SK-N-MC (cell line): ENCODE measurements at regions not wholly inside any gene's neighbourhood (a gene's known extent, or its start where the extent isn't known, plus 50 kb on each side); places are given as distances from the start of the nearest gene placed in this dataset.

Experiments used
- EZH2 ChIP-seq: fragments of 200-600 bp; sonication (generic); IDR thresholded peaks from one replicate; pipeline ENCODE4 v1.6.1; 2017; ENCODE audit warnings: antibody characterized with exemption
- POLR2AphosphoS5 ChIP-seq: IDR thresholded peaks from 2 replicates; pipeline ENCODE4 v1.6.1; 2012; ENCODE audit warnings: mild to moderate bottlenecking, low read depth, low read length, borderline replicate concordance

DNA sequence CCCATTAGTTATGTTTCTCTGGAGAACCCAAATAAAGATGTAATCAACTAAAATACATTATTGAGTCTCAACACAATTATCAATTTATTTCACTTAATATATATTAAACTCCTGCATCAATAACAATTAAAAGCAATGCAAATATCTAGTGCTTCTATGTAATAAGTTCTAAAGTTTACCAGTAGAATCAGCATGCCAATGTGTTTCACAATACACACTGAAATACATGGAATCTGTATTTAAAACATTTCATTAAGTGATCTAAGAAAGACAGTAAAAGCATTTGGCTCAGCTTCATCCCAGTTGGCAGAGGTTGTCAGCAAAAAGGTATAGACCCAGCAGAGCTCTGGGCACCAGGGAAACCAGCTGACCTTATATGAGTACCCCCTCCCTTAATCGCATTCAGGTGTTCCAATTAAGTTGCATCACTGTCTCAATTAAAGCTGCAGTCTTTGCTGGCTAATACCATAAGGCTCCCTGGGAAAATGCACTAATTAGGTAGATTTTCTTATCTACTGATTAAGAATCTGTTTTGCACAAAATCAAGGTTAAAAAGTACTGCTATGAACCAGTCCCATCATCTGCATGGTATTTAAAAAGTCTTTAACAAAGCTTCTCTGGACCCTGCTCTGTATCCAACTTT, 63.1 kb downstream of the NIBAN1 start:
- TF ChIP-seq POLR2AphosphoS5, result no peak
- TF ChIP-seq EZH2, result no peak
